Endometrium (tissue), 2 donors: ENCODE measurements at regions not wholly inside any gene's neighbourhood (a gene's known extent, or its start where the extent isn't known, plus 50 kb on each side); places are given as distances from the start of the nearest gene placed in this dataset.

ENCODE experiments used
- FAIRE-seq: peaks from 2 replicates; lab custom pipeline; 2012; peaks lifted over from hg19 to GRCh38; lab: Jason Lieb, UNC
- donor health status: control.
- donor health status: control.

DNA sequence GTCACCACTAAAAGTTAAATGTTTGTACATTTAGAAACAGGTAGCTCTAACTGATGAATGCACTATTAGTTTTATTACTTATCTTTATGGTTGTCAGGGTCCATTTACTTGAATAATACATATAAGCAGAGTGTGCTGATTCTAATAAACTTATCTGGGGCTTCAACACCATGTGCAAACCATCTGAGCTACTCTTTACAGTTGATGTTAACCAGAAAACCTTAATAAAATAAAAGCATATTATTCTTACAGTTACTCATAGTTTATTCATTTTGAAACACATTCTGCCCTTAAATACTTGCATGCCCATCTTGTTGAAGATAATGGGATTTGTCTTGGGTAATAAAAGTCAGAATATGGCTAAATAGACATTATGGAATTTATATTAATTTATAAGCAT lies 1042.2 kb downstream of the EPHA7 start:
- FAIRE-seq: peak; percentile 91

DNA sequence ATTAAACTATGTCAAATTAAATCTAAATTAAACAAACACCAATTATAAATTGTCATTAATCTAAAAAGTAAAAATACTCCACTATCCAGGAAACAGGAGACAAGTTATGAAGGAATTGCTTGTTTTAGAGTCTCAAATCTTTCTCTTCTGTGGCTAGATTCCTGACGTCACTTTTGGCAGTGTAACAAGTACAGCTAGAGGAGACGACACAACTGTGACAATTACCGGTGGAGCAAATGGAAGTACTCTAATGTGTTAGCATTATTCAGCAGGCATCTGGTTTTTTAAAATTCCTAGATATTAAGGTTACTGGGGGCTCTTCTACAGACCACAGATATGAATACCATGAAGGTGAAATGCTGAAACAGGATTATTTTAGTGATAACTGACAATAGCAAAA lies 1042.7 kb downstream of the EPHA7 start:
- peak; percentile 31 for FAIRE-seq

DNA sequence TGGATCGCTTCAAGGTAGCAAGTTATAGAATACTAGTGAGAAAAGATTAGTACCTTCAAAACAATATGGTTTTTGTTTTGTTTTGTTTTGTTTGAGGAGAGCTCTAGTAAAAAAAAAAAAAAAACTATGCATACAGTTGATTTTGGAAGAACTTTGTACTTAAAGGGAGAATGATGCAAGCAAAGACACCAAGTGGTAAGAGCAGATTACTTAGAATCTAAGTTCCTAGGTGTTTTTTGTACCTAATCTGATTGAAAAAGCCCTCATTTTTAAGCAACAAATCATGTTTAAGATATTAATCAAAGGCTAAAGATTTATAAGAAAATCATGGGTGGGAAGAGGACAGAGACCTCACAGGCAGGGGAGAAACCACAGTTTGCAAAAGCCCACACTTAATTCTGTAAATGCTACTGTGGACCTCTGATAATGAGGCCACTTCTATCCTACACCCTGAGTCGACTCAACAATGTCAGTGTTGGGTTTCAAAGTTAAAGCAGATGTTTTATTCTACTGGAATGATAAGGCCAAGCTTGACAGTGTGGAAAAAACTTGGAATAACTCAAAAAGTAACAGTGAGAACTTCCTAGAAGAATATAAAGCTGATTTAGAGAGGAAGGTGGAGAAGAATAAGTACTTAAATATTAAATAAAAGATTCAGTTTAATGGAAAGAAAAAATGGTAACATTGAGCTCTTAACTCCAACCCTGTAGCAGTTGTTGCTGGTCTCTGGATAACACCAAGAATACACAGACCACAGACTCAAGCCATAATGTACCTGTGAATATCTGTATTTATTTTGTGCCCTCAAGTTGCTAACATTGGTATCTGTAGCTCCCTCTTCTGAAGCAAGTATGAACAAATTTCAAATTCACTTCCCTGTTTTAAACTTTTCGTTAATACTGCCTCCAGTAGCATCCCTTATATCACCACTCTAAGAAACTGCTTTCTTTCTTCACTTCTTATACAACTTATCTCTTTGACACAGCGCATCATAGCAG lies 1047.8 kb downstream of the EPHA7 start:
- no peak for FAIRE-seq

DNA sequence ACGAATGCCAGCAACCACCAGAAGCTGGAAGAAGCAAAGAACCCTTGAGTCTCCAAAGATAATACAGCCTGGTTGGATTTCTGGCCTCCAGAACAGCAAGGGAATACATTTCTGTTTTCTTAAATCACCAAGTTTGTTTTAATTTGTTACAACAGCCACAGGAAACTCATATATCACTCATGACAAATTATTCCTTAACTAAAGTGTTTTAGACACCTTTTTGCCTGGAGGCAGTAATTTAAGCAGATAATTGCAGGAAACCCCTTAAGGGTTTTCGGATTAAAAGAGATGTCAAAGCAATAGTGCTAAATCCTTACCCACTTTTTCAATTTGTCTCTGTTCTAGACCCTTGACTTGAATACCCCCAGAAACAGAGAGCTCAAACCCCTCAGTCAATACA lies 1050.0 kb downstream of the EPHA7 start:
- no peak for FAIRE-seq

DNA sequence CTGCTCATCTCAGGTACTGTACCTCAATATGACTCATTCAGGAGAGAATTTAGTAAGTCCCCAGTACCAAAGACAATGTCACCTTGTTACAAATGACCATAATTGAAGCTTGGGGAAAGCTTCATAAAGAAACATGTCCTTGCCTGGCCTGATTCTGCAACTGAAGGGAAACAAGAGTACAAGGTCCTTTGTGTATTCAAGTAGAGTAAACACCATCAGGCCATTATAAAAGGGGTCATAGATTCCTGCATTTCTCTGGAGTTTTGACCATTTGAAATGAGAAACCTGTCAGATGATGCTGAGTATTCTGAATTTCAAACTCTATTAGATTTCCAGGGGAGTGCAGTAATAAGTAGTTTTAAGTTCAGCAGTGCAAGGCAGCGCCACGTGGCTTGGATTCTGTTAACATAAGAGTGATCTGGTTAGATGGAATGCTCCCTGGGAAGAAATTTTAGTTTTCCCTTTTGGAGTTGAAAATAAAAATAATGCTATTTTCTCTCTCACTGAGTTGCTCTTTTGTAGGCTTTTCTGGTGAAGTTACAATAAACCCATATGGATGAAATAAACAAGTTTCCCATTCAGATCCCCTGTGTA lies 1054.3 kb downstream of the EPHA7 start:
- FAIRE-seq: no peak

DNA sequence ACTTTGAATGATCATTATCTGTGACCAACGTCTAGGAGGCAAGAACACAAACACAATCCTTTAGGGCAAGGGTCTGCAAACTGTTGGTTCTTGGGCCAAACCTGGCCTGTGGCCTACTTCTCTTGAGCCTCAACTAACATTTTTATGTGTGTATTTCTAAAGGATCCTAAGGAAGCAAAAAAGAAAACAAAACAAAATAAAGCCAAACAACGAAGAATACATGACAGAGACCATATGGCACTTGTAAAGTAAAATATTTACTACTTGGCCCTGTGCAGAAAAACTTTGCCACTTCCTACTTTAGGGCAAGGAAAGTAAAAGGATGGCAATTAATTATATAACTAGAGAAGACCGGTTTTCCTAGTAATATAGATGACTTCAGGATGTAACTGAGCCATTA lies 1056.2 kb downstream of the EPHA7 start:
- peak; percentile 72 for FAIRE-seq

DNA sequence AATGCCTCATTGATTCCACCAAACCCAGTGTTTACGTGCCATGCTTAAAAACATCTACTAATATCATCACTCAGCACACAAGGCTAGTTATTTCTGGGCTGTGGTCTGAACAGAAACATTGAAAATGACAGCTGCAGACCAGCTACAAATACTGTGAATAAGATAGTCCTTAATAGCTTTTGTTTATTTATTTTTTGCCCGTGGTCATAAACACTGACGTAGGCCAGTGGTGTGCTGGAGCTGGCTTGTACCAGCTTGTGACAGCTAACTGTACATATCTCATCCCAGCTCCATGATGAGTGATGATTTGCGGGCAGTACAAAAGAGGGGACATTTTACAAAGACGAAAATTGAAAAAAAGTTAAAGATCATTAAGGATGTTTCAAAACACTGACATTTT lies 1057.0 kb downstream of the EPHA7 start:
- no peak for FAIRE-seq

DNA sequence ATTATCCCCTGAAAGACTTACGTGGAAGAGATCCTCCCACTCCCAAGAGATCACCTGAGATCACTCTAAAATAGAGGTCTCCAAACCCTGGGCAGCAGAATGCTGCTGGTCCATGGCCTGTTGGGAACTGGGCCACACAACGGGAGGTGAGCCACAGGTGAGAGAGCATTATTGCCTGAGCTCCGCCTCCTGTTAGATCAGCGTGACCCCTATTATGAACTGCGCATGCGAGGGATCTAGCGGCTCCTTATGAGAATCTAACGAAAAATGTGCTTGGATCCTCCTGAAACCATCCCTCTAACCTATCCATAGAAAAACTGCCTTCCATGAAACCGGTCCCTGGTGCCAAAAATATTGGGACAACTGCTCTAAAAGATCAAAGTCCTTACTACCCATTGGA lies 1057.4 kb downstream of the EPHA7 start:
- no peak for FAIRE-seq

DNA sequence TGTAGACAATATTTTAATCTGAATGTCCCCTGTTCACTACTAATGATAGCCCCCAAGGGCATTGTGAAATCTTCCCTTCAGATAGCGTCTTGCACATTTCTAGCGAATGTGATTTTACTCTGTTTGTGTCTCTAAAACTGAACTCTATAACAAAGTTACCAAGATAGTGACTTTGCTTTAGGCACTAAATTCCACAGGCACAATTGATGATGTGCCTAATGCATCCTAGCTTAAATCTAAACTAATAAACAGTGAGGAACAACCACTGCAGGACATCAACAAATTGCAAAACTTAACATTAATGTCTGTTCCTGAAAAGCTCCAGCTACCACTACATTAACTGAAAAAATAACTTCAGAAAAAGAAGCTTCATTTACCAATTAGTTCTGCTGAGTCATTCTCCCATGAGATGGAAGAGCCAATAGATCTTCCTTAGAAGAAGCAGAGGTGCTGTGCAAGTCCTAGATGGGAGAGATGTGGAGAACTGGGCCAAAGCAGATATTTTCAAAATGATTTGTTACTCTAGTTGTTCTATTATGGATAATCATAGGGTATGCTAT lies 1065.0 kb downstream of the EPHA7 start:
- FAIRE-seq: no peak

DNA sequence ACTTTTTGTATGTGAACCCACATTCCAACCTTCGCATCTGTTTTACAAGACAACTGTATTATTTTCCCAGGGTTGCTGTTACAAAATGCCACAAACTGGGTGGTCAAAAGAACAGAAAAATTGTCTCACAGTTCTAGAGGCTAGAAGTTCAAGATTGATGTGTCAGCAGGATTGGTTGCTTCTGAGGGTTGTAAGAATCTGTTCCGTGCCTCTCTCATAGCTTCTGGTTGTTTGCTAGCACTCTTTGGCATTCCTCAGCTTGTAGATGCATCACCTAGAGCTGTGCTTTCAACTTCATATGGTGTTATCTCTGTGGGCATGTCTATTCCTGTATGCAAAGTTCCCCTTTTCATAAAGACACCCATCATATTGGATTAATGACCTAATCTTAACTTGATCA lies 1067.2 kb downstream of the EPHA7 start:
- FAIRE-seq: no peak

DNA sequence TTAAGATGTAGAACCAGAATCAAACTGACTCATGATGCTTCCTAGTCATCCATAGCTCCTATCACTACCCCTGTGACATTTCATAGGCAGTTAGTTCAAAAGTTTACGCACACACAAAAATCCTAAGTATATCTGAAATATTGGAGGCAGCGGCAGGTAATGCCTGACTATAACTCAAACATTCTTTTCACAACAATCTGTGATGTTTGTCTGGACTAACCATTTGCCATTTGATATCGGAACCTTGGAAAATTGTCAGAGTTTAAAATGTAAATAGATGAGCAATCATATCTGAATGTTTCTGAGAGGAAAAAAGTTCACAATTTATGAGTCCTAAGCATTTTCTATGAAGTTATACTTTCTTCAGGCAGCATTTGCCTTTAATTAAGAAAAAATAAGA lies 1078.2 kb downstream of the EPHA7 start:
- FAIRE-seq: no peak

DNA sequence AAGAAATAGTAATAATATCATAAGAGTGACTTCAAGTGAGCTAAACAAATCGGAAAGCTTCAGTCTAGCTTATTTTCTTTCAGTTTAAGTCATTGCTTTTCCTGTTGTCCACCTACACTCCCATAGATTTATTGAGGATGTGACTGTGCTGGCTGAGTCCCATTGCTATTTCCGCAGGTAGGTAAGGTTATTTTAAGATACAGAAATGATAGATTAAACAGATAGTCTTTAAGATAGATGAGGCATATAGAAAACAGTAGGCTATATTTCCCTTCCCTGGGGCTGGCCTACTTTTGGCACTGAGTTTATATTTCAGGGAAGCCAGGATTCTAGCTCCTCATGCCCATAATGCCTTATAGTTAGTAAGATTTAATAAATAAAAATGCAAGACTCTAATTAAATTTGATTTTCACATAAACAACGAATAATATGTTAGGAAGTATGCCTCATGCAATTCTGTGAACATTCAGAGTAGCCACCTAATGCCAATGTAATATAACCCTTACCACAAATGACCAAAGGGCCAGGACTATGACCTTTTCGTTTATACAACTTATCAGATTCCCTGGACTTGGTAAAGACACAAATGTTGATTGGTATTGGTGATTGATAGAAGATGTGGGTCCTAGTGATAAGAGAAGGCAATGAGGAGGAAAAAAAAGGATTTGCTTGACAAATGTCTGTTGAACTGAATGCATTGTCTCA lies 1079.3 kb downstream of the EPHA7 start:
- no peak for FAIRE-seq

DNA sequence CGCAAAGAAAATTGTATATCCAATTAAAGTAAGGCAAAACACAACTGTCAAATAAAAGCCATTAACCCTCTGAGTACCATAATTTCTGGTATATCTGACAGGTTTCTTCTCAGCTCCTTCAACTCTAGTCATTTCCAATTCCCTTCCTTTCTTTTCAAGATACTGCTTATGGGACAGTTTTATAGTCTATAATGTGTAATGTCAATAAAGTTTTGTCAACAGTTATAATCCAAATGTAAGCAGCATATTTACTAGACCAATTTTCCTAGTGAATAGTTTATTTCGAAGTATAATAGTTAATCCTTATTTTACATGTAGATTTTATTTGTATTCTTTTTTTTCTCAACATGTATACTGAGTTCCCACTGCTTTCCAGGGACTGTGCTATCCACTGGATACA lies 1081.8 kb downstream of the EPHA7 start:
- no peak for FAIRE-seq

DNA sequence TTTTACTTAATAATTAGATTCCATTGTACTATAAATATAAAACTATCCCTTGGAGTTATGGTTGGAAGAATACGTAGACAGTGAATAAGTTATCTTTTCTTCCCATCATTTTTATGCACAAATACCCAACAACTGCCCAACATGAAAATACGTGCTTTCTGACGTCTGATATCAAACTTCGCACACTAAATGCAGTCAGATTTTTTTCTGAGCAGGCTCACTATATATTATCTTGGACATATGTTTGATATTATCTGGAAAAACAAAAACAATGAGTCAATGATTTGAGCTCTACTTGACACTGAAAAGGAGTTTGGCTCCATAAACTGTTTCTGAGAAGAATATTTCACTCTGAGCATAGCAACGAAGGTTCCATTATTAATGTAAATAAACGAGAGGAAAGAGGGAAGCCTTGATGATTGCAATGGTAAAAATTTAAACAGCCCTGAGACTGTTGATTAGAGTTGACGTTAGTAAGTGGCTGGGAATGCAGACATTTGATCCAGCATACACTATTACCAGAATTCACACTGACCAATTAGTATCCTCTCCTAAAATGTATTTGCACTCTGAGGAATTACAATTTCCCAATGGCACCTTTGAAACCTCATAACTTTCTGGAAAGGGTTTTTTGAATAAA lies 1090.0 kb downstream of the EPHA7 start:
- no peak for FAIRE-seq

DNA sequence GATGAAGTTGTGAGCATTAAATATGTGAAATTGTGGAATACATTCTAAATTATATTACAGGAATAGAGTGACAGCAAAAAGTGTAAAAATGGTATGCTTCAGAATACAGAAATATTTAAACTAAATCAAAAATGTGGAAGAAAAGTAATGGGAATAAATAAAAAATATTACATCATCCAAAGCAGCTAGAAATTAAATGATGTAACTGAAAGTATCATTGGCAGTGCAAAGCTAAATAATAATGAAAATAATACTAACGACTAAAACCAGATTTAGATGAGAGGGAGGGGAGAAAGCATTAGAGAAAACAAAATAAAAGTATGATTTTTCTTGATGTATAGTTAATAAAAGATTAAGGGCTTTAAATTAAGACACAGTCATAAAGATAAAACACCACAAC lies 1104.0 kb downstream of the EPHA7 start:
- no peak for FAIRE-seq

DNA sequence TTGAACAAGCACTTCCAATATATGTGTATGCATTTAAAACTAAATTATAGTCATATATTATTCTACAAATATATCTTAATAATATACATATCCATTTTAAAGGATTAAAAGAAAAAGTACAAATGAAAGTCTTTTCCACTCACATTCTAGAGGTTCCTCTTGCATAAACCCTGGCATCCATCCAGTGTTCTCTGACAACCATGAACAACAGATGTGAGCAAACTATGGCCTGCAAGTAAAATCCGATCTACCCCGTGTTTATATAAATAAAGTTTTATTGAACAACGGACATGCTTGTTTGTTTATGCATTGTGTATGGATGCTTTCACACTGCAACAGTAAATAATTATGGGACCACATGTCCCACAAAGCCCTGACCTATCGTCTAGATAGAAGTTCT lies 1122.3 kb downstream of the EPHA7 start:
- FAIRE-seq: no peak

DNA sequence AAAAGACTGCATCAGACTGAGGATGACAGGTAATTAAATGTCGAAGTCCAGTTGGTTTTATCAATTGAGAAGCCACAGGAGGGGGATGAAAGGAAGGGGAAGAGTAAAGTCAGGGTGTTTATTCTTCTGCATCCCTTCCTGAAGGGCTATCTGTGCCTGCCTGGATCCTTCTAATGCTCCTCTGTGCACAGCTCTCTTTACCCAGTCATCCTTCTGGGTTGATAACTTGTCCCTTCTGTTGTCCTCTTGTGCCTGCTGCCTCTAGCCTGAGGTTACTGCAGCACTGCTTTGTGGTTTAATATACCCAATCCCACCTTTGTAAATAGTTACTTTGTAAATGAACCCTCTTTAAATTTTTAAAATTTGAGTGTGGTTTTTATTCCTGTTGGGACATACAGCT lies 1127.3 kb downstream of the EPHA7 start:
- FAIRE-seq: no peak

DNA sequence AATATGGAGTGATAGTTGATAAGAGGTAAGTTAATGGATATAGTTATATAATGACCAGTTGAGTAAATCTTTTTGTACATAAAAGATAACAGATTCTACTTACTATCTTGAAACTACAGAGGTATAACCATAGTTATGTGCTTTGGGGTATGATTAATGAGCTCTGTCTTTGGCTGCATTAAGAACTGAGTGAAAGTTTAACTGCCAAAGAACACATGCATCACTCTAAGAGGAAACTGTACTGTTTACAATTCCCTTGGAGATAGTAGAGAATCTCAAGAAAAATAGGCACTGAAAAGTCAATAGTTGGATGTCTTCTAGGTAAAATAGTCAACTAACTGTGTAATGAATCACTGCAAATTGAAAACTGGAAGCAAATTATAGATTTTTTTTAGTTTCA lies 1129.5 kb downstream of the EPHA7 start:
- no peak for FAIRE-seq

DNA sequence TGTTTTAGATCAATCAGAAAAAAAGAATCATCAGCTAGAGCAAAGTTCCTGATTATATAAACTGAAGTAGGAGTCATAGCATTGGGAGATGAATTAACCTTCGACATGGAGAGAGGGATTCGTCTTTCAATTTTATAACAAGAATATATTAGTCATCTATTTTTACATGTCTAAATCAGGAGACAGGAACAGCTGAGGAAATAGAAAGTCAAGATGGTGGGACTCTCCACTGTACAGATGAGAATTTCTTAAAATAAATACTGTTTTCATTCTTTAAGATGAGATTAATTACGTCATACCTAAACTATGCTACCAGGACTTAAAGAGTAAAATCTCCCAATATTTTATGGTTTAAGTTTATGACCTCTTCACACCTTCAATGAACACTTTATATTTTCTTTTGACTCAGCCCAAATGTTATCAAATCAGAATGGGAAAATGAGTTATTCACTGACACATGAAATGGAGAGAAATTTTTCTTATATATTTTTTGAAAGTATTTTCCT lies 1137.7 kb downstream of the EPHA7 start:
- no peak for FAIRE-seq

DNA sequence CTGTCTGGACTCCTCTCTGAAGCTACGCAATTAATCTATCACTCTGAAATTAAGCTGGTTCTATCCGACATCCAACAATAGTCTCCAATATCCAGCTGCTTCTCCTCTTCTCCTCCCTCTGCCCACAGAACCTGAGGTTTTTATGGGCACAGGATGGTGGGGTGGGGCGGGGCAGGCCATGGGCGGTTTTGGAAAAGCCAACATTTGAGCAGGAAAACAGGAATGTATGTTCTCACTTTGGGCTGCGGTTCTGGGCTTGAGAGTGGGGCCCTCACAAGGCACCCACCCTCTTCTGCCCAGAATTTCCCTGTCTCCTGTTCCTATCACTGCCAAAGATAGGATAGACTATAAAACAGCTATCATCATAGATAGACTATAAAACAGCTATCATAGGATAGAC lies 1144.2 kb downstream of the EPHA7 start:
- no peak for FAIRE-seq

DNA sequence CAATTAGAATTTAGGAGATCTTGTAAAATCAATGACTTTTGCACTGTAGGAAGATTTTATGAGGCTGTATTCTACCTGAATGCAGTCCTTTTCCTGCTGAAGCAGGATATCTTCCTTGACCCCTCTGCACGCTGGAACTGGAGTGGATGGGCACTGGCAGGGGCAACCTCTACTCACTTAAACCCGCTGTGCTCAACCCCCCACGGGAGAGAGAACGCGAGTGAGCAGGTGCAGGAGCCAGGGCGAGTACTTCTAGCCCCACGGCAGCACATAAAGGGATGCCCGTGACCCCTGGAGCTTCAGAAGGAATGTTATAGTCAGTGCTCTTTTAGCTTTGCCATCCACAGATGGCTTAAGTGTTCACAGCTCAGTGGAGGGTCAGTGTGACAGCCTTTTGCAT lies 1144.8 kb downstream of the EPHA7 start:
- FAIRE-seq: no peak

DNA sequence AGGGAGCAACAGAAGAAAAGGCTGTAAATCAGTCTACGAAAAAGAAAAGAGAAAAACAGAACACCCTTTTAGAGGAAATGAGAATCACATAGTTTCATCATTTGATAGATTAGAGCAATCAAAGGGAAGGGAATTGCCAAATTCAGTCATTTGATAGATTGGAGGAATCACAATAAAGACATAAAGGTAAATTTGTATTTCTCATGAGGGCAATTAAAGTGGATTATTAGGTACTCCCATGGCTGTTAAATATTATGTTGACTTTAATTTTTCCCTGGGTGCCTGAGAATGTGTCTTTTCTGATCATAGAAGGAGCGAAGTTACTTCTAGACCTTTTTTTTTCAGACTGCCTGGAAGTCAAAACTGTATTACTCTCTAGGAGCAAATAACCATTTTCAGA lies 1145.7 kb downstream of the EPHA7 start:
- FAIRE-seq: no peak
